K562 (cell line): ENCODE measurements at regions not wholly inside any gene's neighbourhood (a gene's known extent, or its start where the extent isn't known, plus 50 kb on each side); places are given as distances from the start of the nearest gene placed in this dataset.

ENCODE experiments used
- ATAC-seq: fragments of 200-7000 bp; cut with Tn5 transposase; 3 replicates; pipeline ENCODE4 v1.9.1; 2020; ENCODE audit warnings: moderate library complexity
- BruUV-seq: library from RNA; stranded (reverse); fragments of 400-500 nt; replicated peaks from 2 replicates; lab custom pipeline; 2021; lab: Mats Ljungman, UMichigan
- CTCF ChIA-PET: fragments of 300-600 bp; formaldehyde crosslinking; extraction: SDS; loops from one replicate; lab custom pipeline; 2021; ENCODE audit warnings: low intra/inter-chr PET ratio; lab: Yijun Ruan, JAX
- POLR2A ChIA-PET: fragments of 300-600, 350-650 bp; sonication (Branson Sonifier 250); formaldehyde crosslinking; extraction: SDS; loops from one replicate; lab custom pipeline; 2021; ENCODE audit warnings: antibody characterized with exemption, inconsistent platforms; lab: Yijun Ruan, JAX
- DNase-seq, 4 experiments: peaks; one replicate each; pipeline versions ENCODE4 v3.0.0 to v3.0.0-alpha.2; 2011 to 2018; ENCODE audit warnings: low spot score in 3 of 4, mixed read lengths in 3 of 4; ENCODE audit errors: extremely low read depth in 1 of 4
- FAIRE-seq: peaks from 2 replicates; lab custom pipeline; 2011; peaks lifted over from hg19 to GRCh38; lab: Jason Lieb, UNC
- H2AFZ ChIP-seq: 2 replicates; pipeline ENCODE4 v1.6.0; 2011; ENCODE audit warnings: low read depth, low read length, control low read depth, inconsistent platforms
- H3K27ac ChIP-seq: fragments of 200-600 bp; 3 replicates; pipeline ENCODE4 v1.8.0; 2011; ENCODE audit warnings: low read depth, mild to moderate bottlenecking, control low read depth, inconsistent platforms, low read length, moderate library complexity, mixed read lengths; ENCODE audit errors: extremely low read depth
- H3K27me3 ChIP-seq, 2 experiments: fragments of 300-600 bp in 1 of 2; 2 replicates in 1 of 2; 3 replicates in 1 of 2; pipeline versions ENCODE4 v1.6.0 to v1.8.0; 2011; ENCODE audit warnings: inconsistent platforms in 2 of 2, low read length in 2 of 2, mild to moderate bottlenecking in 1 of 2, mixed read lengths in 1 of 2, moderate library complexity in 1 of 2; ENCODE audit not compliant: control insufficient read depth in 2 of 2, insufficient read depth in 2 of 2
- H3K36me3 ChIP-seq: fragments of 300-600 bp; 3 replicates; pipeline ENCODE4 v1.8.0; 2011; ENCODE audit warnings: mild to moderate bottlenecking, low read length, inconsistent platforms; ENCODE audit not compliant: control insufficient read depth, insufficient read depth
- H3K4me1 ChIP-seq, 2 experiments: fragments of 200-600 bp in 1 of 2; replicated peaks in 1 of 2; 2 replicates in 1 of 2; 3 replicates in 1 of 2; pipeline versions ENCODE4 v1.5.1 to v1.8.0; 2011; ENCODE audit warnings: inconsistent platforms in 2 of 2, low read length in 2 of 2, mild to moderate bottlenecking in 1 of 2, mixed read lengths in 1 of 2, moderate library complexity in 1 of 2; ENCODE audit not compliant: control insufficient read depth in 2 of 2, insufficient read depth in 2 of 2
- H3K4me2 ChIP-seq: 2 replicates; pipeline ENCODE4 v1.6.1; 2011; ENCODE audit warnings: low read length, control low read depth, inconsistent platforms, mixed read lengths; ENCODE audit not compliant: insufficient read depth
- H3K4me3 ChIP-seq: fragments of 200-600 bp; sonication (generic), shearing (Covaris generic); 2 replicates; pipeline ENCODE4 v1.5.1; 2016; ENCODE audit warnings: control low read depth, inconsistent platforms
- H3K79me2 ChIP-seq: fragments of 200-600 bp; 3 replicates; pipeline ENCODE4 v1.8.0; 2011; ENCODE audit warnings: low read length, inconsistent platforms; ENCODE audit not compliant: control insufficient read depth, insufficient read depth
- H3K9ac ChIP-seq, 2 experiments: 2 replicates each; pipeline versions ENCODE4 v1.6.0 to v1.6.1; 2011; ENCODE audit warnings: low read depth in 2 of 2, low read length in 2 of 2, control low read depth in 1 of 2, inconsistent platforms in 1 of 2, mild to moderate bottlenecking in 1 of 2, mixed read lengths in 1 of 2; ENCODE audit not compliant: insufficient read depth in 1 of 2
- H3K9me1 ChIP-seq: one replicate; pipeline ENCODE4 v1.6.0; 2011; ENCODE audit warnings: inconsistent platforms, mild to moderate bottlenecking, low read length, moderate library complexity; ENCODE audit not compliant: control insufficient read depth, insufficient read depth
- H3K9me3 ChIP-seq: replicated peaks from 2 replicates; pipeline ENCODE4 v1.5.1; 2011; ENCODE audit warnings: low read depth, low read length, inconsistent platforms; ENCODE audit not compliant: control insufficient read depth, insufficient read depth
- H4K20me1 ChIP-seq: replicated peaks from 2 replicates; pipeline ENCODE4 v1.6.1; 2011; ENCODE audit warnings: low read length, inconsistent platforms, mixed read lengths; ENCODE audit not compliant: control insufficient read depth, insufficient read depth
- CHD1 ChIP-seq: fragments of 200-600 bp; sonication (generic); IDR thresholded peaks from one replicate; pipeline ENCODE4 v1.6.1; 2012; ENCODE audit warnings: mild to moderate bottlenecking, moderate library complexity, low read length, inconsistent platforms
- EZH2 ChIP-seq: IDR thresholded peaks from 2 replicates; pipeline ENCODE4 v1.6.1; 2012; ENCODE audit warnings: low read depth, mild to moderate bottlenecking, inconsistent platforms, low read length, borderline replicate concordance
- FOXA1 ChIP-seq: fragments of 450-650 bp; IDR thresholded peaks from 2 replicates; pipeline ENCODE4 v1.6.1; 2016; ENCODE audit warnings: mild to moderate bottlenecking, borderline replicate concordance
- FOXJ3 ChIP-seq: sonication (generic); formaldehyde crosslinking; IDR thresholded peaks from 2 replicates; pipeline ENCODE4 v1.4.0; 2020; ENCODE audit warnings: mild to moderate bottlenecking, missing genetic modification reagents
- HMG20B ChIP-seq: fragments of 250-450 bp; sonication (Bioruptor Pico); IDR thresholded peaks from 2 replicates; pipeline ENCODE4 v1.5.0; 2021; ENCODE audit warnings: mild to moderate bottlenecking
- MAFF ChIP-seq: IDR thresholded peaks from 2 replicates; pipeline ENCODE4 v1.6.1; 2012; ENCODE audit warnings: low read length, improper control_type of control experiment
- SNRNP70 ChIP-seq: fragments of 200-400 bp; formaldehyde crosslinking; optimal IDR thresholded peaks from 2 replicates; pipeline ENCODE3; 2017; ENCODE audit warnings: low read depth, low read length
- TCF7 ChIP-seq: sonication (generic); IDR thresholded peaks from 2 replicates; pipeline ENCODE4 v1.6.1; 2016; ENCODE audit warnings: antibody characterized with exemption, borderline replicate concordance
- TGIF2 ChIP-seq: sonication (generic); formaldehyde crosslinking; IDR thresholded peaks from 2 replicates; pipeline ENCODE4 v1.8.1; 2022; ENCODE audit warnings: mild to moderate bottlenecking, missing genetic modification reagents, moderate library complexity
- ZFX ChIP-seq: sonication (generic); formaldehyde crosslinking; IDR thresholded peaks from 2 replicates; pipeline ENCODE4 v1.8.0; 2022; ENCODE audit warnings: mild to moderate bottlenecking, missing genetic modification reagents, moderate library complexity
- ZNF583 ChIP-seq: fragments of 250-450 bp; sonication (Bioruptor Pico); IDR thresholded peaks from 2 replicates; pipeline ENCODE4 v1.4.0; 2020
- WGBS: fragments of 100-300 bp; shearing (Covaris generic); methylation state at CpG from one replicate; pipeline ENCODE4 v1.1.6; 2016; ENCODE audit warnings: low coverage, mixed read lengths; ENCODE audit not compliant: insufficient coverage; ENCODE audit errors: missing lambda C conversion rate; 5-methylcytosine and 5-hydroxymethylcytosine counted together
- in situ Hi-C: fragments of 300-500 bp; cut with MboI; formaldehyde crosslinking; loops from 4 replicates; pipeline ENCODE4 v1.15.0; 2018; ENCODE audit warnings: inconsistent platforms, mixed read lengths
- intact Hi-C: fragments of 100-400 bp; cut with micrococcal nuclease; formaldehyde crosslinking; loops from 2 replicates; pipeline ENCODE4 v1.14.2; 2022
- TF ChIP-seq, protein P1 (sequence below): sonication (generic); formaldehyde crosslinking; IDR thresholded peaks from 2 replicates; pipeline ENCODE4 v1.8.0; 2022; ENCODE audit warnings: mild to moderate bottlenecking, missing genetic modification reagents
- TF ChIP-seq, protein P2 (sequence below), 2 experiments: fragments of 250-450 bp in 1 of 2; fragments of 450-650 bp in 1 of 2; sonication (Bioruptor Pico) in 1 of 2; IDR thresholded peaks; 2 replicates each; pipeline versions ENCODE4 v1.6.1 to v1.8.0; 2016 to 2021; ENCODE audit warnings: mild to moderate bottlenecking in 2 of 2, moderate library complexity in 2 of 2, missing compliant biosample characterization in 1 of 2, missing genetic modification characterization in 1 of 2
- TF ChIP-seq, protein P3 (sequence below): fragments of 150-350 bp; IDR thresholded peaks from 2 replicates; pipeline ENCODE4 v1.6.1; 2014; ENCODE audit warnings: low read depth, mild to moderate bottlenecking, low read length, borderline replicate concordance

DNA sequence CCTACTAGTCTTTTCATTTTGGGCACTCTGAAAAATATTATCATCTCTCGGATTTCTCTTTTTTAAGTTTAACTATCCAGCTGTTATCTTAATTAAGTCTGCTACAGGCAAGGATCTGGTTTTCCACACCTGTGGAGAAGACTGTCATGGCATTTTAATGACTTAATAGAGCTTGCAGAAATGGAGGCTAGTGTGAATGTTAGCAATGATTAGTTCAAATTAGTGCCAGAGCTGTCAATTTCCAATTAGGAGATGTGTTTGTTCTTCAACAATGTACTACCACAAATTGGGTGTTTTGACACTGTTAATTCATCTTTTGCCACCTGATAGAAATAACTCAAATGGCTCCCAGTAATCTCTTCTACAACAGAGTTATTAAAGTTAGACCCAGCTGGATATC, 2023.0 kb upstream of the CDH9 start:
- ChIA-PET POLR2A (no interaction called here), CTCF (no interaction called here)
- H3K4me3 ChIP-seq: no peak overlapping the region
- peaks cover 3% of the 10 kb centered on the region; the same call in 1 of the 2 replicates for H3K9me3 ChIP-seq
- FAIRE-seq (no peak), ATAC-seq (no peak), DNase-seq (no peak)
- H2AFZ ChIP-seq: no peak overlapping the region
- H3K36me3 ChIP-seq: no peaks in the 10 kb centered on the region
- TF ChIP-seq FOXJ3 (CRISPR knock-in tag): no peak
- no peak for TF ChIP-seq ZFX
- TF ChIP-seq, protein P1, sequence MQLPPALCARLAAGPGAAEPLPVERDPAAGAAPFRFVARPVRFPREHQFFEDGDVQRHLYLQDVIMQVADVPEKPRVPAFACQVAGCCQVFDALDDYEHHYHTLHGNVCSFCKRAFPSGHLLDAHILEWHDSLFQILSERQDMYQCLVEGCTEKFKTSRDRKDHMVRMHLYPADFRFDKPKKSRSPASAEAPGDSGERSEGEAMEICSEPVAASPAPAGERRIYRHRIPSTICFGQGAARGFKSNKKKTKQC (CRISPR knock-in tag): no peak
- TF ChIP-seq FOXA1: no peak
- no peak overlapping the region for H3K27ac ChIP-seq
- H3K4me2 ChIP-seq: no peak overlapping the region
- no peaks in the 10 kb centered on the region for H3K9me1 ChIP-seq
- 0% methylated on average over 1 of the region's 1 CpG for WGBS
- in situ Hi-C loops (no loop called here), intact Hi-C loops (no loop called here)
- no peaks in the 10 kb centered on the region for H3K4me1 ChIP-seq
- no peaks in the 10 kb centered on the region for H3K79me2 ChIP-seq
- BruUV-seq: no TSS peak
- no peaks in the 10 kb centered on the region for H4K20me1 ChIP-seq
- no peaks in the 10 kb centered on the region for H3K27me3 ChIP-seq
- no peak overlapping the region for H3K9ac ChIP-seq

DNA sequence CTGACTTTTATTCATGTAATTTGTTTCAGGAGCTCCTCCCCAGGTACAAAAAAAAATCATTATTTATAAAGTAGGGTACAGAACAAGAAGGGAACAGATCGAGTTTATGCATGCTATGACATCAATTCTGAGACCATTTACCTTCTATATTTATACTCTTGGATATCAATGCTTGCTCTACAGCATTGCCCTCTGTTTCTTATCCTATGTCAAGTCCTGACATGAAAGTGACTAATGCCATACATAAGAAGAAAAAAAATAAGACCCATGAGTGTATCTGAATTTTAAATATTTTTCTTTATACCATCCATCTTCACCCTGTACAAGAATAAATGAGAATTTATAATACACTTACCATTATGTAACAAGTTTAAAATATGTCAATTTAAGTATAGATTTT, 2016.3 kb upstream of the CDH9 start:
- no peak overlapping the region for H3K27ac ChIP-seq
- H4K20me1 ChIP-seq: no peaks in the 10 kb centered on the region
- no peaks in the 10 kb centered on the region for H3K36me3 ChIP-seq
- no peaks in the 10 kb centered on the region for H3K9me3 ChIP-seq
- BruUV-seq: no TSS peak
- ChIA-PET POLR2A (no interaction called here), CTCF (no interaction called here)
- in situ Hi-C loops: no loop called here
- H3K79me2 ChIP-seq: no peaks in the 10 kb centered on the region
- H2AFZ ChIP-seq: no peak overlapping the region
- FAIRE-seq (no peak), DNase-seq (no peak), ATAC-seq (no peak)
- no peak overlapping the region for H3K9ac ChIP-seq
- no peaks in the 10 kb centered on the region for H3K9me1 ChIP-seq
- H3K27me3 ChIP-seq: no peaks in the 10 kb centered on the region
- no peak overlapping the region for H3K4me2 ChIP-seq
- intact Hi-C loops: no loop called here
- H3K4me1 ChIP-seq: no peaks in the 10 kb centered on the region
- WGBS: 11% methylated on average over 1 of the region's 1 CpG
- H3K4me3 ChIP-seq: no peak overlapping the region
- no peak for TF ChIP-seq HMG20B (CRISPR knock-in tag)
- TF ChIP-seq SNRNP70: no peak
- no peak for TF ChIP-seq ZNF583 (CRISPR knock-in tag)
- no peak for TF ChIP-seq TGIF2 (CRISPR knock-in tag)
- no peak for TF ChIP-seq MAFF
- TF ChIP-seq, protein P2, sequence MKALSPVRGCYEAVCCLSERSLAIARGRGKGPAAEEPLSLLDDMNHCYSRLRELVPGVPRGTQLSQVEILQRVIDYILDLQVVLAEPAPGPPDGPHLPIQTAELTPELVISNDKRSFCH (CRISPR knock-in tag; IDR thresholded peaks at IDR 0.05): no peak
- TF ChIP-seq, protein P2 (tag; IDR thresholded peaks at IDR 0.05): no peak
- no peak for TF ChIP-seq TCF7
- TF ChIP-seq EZH2: no peak
- no peak for TF ChIP-seq CHD1
- TF ChIP-seq, protein P3, sequence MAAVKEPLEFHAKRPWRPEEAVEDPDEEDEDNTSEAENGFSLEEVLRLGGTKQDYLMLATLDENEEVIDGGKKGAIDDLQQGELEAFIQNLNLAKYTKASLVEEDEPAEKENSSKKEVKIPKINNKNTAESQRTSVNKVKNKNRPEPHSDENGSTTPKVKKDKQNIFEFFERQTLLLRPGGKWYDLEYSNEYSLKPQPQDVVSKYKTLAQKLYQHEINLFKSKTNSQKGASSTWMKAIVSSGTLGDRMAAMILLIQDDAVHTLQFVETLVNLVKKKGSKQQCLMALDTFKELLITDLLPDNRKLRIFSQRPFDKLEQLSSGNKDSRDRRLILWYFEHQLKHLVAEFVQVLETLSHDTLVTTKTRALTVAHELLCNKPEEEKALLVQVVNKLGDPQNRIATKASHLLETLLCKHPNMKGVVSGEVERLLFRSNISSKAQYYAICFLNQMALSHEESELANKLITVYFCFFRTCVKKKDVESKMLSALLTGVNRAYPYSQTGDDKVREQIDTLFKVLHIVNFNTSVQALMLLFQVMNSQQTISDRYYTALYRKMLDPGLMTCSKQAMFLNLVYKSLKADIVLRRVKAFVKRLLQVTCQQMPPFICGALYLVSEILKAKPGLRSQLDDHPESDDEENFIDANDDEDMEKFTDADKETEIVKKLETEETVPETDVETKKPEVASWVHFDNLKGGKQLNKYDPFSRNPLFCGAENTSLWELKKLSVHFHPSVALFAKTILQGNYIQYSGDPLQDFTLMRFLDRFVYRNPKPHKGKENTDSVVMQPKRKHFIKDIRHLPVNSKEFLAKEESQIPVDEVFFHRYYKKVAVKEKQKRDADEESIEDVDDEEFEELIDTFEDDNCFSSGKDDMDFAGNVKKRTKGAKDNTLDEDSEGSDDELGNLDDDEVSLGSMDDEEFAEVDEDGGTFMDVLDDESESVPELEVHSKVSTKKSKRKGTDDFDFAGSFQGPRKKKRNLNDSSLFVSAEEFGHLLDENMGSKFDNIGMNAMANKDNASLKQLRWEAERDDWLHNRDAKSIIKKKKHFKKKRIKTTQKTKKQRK: no peak
